ENCODE measurements at regions not wholly inside any gene's neighbourhood (a gene's known extent, or its start where the extent isn't known, plus 50 kb on each side); places are given as distances from the start of the nearest gene placed in this dataset.
"Not testable (repeated sequence)": the region's sequence is repeated elsewhere in the genome, so short reads cannot be mapped to it uniquely, and the experiment has no call there.

GRCh38 chr11:19436932-19437331 is 196.2 kb upstream of the E2F8 start:
- no peak for DNase-seq (ENCODE audit: low read depth in 2 of 3, low spot score in 1 of 3)

- DNase-seq (ENCODE audit: low read depth in 2 of 3, low spot score in 1 of 3): no peak
These were observed 194.7 kb upstream of the E2F8 start for GRCh38 chr11:19435306-19435989.

- no peak for DNase-seq (ENCODE audit: low read depth in 2 of 3, low spot score in 1 of 3)
These were observed 193.0 kb upstream of the E2F8 start for GRCh38 chr11:19433791-19434190.

- DNase-seq (ENCODE audit: low read depth in 2 of 3, low spot score in 1 of 3): no peak
These were observed 192.6 kb upstream of the E2F8 start for GRCh38 chr11:19433367-19433766.

GRCh38 chr11:19432370-19433061 is 191.8 kb upstream of the E2F8 start:
- no peak for DNase-seq (ENCODE audit: low read depth in 2 of 3, low spot score in 1 of 3)

- no peak for DNase-seq (ENCODE audit: low read depth in 2 of 3, low spot score in 1 of 3)
These were observed 190.1 kb upstream of the E2F8 start for GRCh38 chr11:19430754-19431398.

GRCh38 chr11:19430346-19430745 is 189.6 kb upstream of the E2F8 start:
- DNase-seq (ENCODE audit: low read depth in 2 of 3, low spot score in 1 of 3): no peak

GRCh38 chr11:19429108-19429760 is 188.5 kb upstream of the E2F8 start:
- DNase-seq (ENCODE audit: low read depth in 2 of 3, low spot score in 1 of 3): no peak

GRCh38 chr11:19428206-19429002 is 187.7 kb upstream of the E2F8 start:
- no peak for DNase-seq (ENCODE audit: low read depth in 2 of 3, low spot score in 1 of 3)

GRCh38 chr11:19426756-19427403 is 186.1 kb upstream of the E2F8 start:
- DNase-seq (ENCODE audit: low read depth in 2 of 3, low spot score in 1 of 3): no peak

- no peak for DNase-seq (ENCODE audit: low read depth in 2 of 3, low spot score in 1 of 3)
These were observed 185.4 kb upstream of the E2F8 start for GRCh38 chr11:19426011-19426755.

- DNase-seq (ENCODE audit: low read depth in 2 of 3, low spot score in 1 of 3): no peak
These were observed 181.5 kb upstream of the E2F8 start for GRCh38 chr11:19422276-19422675.

- no peak for DNase-seq (ENCODE audit: low read depth in 2 of 3, low spot score in 1 of 3)
These were observed 180.3 kb upstream of the E2F8 start for GRCh38 chr11:19420868-19421533.

- DNase-seq (ENCODE audit: low read depth in 2 of 3, low spot score in 1 of 3): no peak
These were observed 179.1 kb upstream of the E2F8 start for GRCh38 chr11:19419808-19420207.

- no peak for DNase-seq (ENCODE audit: low read depth in 2 of 3, low spot score in 1 of 3)
These were observed 178.4 kb upstream of the E2F8 start for GRCh38 chr11:19419021-19419750.

- DNase-seq (ENCODE audit: low read depth in 2 of 3, low spot score in 1 of 3): no peak
These were observed 177.5 kb upstream of the E2F8 start for GRCh38 chr11:19418221-19418620.

GRCh38 chr11:19412070-19412469 is 171.3 kb upstream of the E2F8 start:
- DNase-seq (ENCODE audit: low read depth in 2 of 3, low spot score in 1 of 3): not testable (repeated sequence)

- DNase-seq (ENCODE audit: low read depth in 2 of 3, low spot score in 1 of 3): no peak
These were observed 169.3 kb upstream of the E2F8 start for GRCh38 chr11:19410032-19410431.

- DNase-seq (ENCODE audit: low read depth in 2 of 3, low spot score in 1 of 3): no peak
These were observed 168.6 kb upstream of the E2F8 start for GRCh38 chr11:19409307-19409706.

Data from stimulated activated CD4-positive, alpha-beta T cell treated with anti-CD3 and anti-CD28 coated beads, Interleukin-12 subunit alpha, Interleukin-12 subunit beta, amount 100 ng/mL, for 48 hours (primary cell).